ENCODE measurements at regions not wholly inside any gene's neighbourhood (a gene's known extent, or its start where the extent isn't known, plus 50 kb on each side); places are given as distances from the start of the nearest gene placed in this dataset.
"Not testable (repeated sequence)": the region's sequence is repeated elsewhere in the genome, so short reads cannot be mapped to it uniquely, and the experiment has no call there.

DNA sequence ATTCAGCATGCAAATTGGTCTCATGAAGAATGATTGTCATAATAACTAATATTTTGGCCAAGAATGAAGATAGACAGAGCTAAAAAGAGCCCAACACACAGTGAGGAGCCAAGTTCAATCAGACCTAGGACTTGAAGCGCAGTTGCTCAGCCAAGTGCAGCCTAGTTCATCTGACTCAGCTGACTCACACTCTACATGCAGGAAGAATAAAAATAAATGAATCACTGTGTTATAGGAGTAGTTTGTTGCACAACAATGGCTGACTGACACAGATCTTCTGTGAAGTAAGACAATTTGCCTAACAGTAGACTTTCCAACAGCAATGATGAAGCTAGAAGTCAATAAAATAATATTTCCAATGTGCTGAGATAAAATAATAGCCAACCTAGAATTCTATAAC lies 261.5 kb downstream of the CEMIP2 start:
- DNase-seq (ENCODE audit: low spot score): no peak

- DNase-seq (ENCODE audit: low spot score): no peak
Measured at GRCh38 chr9:71504636-71505035, 263.7 kb downstream of the CEMIP2 start.

DNA sequence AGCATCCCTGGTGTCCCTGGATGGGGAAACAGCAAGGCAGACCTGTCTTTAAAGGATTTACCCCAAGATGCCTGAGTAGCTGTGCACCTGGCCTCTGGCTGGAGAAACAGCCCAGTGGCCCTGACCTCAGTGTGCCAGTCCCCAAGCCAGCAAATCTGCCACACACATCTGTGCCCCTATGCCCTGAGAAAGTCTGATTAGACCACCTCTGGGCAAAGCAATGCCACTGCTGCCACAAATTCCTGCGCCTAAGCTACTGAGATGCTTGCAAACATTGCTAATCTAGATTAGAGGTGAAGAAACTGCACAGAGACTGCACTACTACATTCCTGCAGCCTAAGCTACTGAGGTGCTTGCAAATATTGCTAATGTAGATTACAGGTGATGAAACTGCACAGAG lies 269.6 kb downstream of the CEMIP2 start:
- no peak for DNase-seq (ENCODE audit: low spot score)

DNA sequence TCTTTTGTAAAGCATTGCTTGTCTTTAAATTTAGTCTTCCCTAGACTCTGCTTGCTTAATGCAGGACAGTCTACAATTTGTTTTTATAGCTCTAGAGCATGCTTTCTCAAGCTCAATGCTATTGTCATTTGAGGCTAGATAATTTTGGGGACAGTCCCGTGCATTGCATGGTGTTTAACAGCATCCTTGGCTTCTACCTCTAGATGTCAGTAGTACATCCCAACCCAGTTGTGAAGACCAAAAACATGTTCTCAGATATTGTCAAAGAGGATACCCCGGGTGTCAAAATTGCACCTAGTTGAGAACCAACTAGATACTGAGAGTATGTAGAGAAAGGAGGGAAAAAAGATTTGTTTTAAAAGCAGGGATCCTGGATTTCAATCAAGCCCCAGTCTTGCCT lies 277.5 kb downstream of the CEMIP2 start:
- DNase-seq (ENCODE audit: low spot score): no peak

GRCh38 chr9:71487061-71487460 lies 281.3 kb downstream of the CEMIP2 start:
- DNase-seq (ENCODE audit: low spot score): no peak

- no peak for DNase-seq (ENCODE audit: low spot score)
Measured at GRCh38 chr9:71485326-71485725, 283.0 kb downstream of the CEMIP2 start.

DNA sequence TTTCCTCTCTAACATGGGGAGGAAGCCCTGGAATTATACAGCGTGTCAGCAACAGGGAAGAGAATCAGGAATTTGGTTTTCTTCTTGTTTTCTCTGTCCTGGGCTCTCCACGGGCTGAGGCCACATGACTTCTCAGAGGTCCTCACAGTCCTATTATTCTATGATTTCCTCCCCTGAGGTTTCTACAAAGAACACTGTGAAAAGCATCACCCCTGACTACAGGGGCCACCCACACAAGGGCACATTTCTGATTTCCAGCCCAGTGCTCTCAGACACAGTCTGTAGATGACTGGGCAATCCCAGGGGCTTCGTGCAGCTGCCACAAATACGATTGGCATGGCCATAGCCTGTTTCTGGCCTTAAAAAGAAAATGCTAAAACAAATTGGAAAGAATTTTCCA lies 284.9 kb downstream of the CEMIP2 start:
- DNase-seq (ENCODE audit: low spot score): no peak

DNA sequence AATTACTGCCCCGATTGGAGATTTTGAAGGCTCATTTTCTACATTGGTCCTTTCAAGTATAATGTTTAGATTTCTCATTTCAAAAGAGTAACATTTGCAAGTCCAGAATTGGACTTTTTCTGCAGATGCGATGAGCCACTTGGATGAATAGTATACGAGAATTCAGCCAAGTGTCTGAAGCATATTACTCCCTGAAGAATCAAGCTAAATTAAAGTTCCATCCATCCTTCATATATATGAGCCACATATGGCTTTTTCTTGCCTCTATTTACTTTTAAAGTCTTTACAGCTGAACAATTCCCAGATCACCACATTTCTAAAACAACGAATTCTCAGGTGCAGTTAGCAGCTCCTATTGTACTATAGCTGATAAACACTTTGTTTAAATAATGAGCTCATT lies 288.7 kb downstream of the CEMIP2 start:
- DNase-seq (ENCODE audit: low spot score): no peak

DNA sequence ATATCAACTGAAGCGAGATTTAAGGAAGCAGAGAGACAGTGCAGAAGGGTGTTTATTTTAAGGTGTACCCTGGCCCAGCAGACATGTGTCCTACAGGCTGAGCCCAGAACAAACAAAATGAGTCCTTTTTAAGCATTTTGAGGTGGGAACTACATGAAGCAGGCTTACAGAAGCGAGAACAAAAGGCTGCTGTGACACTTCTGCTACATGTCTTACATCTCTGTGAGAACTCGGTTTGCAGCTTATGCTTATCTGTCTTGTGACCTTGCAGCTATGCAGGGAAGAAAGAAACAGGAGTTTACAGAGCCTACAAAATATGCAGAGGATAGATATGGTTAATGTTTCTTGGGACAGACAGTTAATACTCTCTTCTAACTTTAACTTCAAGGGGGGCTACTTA lies 295.9 kb downstream of the CEMIP2 start:
- DNase-seq (ENCODE audit: low spot score): no peak

GRCh38 chr9:71465392-71465791 lies 302.9 kb downstream of the CEMIP2 start:
- DNase-seq (ENCODE audit: low spot score): no peak

GRCh38 chr9:71459082-71459481 lies 309.2 kb downstream of the CEMIP2 start:
- DNase-seq (ENCODE audit: low spot score): no peak

DNA sequence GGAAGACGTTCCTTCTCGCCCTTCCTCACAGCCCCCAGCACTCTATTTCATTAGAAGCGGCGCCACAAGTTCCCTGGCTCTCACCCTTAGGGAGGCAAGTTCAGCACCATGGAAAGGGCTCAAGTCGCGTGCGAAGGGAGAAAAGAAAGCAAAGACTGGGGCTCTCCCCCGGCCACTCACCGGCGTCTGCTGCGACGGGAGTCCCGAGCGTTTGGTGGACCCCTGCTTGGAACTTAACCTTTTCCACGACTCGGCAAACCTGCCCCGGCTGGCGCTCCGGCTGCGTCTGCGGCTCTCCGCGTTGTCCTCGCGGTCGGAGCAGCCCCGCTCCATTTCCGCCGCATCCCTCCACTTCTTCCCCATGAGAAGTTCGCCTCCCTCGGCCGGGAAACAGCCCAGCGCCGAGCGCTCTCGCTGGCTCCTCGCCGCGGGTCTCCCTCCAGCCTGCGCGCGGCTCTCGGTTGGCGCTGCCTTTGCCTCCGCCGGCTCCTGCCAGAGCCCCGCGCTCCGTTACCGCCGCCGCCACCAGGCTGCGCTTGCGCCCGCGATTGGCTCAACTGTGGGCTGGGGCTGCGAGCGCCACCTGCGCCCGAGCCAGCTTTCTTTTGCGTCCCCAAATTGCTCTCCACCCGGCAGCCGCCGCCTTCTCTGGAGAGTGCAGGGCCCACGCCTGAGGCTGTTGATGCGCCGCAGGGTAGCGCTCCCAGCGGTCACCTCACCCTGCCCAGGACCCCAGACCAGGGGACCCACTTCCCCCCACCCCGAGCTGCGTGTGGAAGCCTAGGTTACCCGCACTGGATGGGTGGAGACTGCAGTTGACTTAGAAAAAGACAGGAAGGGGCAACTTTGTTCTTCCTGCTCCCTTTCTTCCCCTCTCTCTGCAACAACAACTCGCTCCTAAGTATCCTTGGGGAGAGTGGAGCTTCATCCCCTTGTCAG lies 321.6 kb downstream of the CEMIP2 start:
- DNase-seq (ENCODE audit: low spot score): peak; percentile 34

- DNase-seq (ENCODE audit: low spot score): peak; percentile 1
Measured at GRCh38 chr9:71446106-71446472, 322.2 kb downstream of the CEMIP2 start.

DNA sequence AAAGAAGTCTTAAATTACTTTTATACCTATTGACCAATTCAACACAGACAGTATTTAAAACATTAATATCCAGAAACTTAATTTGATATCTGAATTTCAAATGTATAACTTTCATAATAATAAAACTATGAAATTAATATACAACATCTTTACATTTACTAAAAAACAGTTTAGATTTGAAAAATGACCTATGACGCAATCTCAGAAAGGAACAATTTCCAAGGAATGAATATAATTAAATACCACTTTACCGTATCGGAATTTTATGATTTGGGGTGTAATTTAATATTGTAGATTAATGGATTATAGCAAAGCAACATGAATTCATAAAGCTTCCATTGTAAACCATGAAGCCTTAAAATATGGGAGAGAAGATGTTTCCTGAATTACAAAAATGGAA lies 321.5 kb upstream of the TRPM3 start:
- DNase-seq (ENCODE audit: low spot score): no peak

GRCh38 chr9:71441266-71441665 lies 319.8 kb upstream of the TRPM3 start:
- DNase-seq (ENCODE audit: low spot score): no peak

- DNase-seq (ENCODE audit: low spot score): no peak
Measured at GRCh38 chr9:71431931-71432330, 310.5 kb upstream of the TRPM3 start.

DNA sequence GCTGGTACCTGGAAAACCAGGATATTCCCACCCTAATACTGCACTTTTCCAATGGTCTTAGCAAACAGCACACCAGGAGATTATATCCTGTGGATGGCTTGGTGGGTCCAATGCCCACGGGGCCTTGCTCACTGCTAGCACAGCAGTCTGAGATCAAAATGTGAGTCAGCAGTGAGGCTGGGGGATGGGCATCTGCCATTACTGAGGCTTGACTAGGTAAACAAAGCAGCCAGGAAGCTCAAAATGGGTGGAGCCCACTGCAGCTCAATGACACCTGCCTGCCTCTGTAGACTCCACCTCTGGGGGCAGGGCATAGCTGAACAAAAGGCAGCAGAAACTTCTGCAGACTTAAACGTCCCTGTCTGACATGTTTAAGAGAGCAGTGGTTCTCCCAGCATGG lies 285.9 kb upstream of the TRPM3 start:
- DNase-seq (ENCODE audit: low spot score): not testable (repeated sequence)

GRCh38 chr9:71403106-71403505 lies 281.7 kb upstream of the TRPM3 start:
- DNase-seq (ENCODE audit: low spot score): no peak

- no peak for DNase-seq (ENCODE audit: low spot score)
Measured at GRCh38 chr9:71393005-71393404, 271.6 kb upstream of the TRPM3 start.

DNA sequence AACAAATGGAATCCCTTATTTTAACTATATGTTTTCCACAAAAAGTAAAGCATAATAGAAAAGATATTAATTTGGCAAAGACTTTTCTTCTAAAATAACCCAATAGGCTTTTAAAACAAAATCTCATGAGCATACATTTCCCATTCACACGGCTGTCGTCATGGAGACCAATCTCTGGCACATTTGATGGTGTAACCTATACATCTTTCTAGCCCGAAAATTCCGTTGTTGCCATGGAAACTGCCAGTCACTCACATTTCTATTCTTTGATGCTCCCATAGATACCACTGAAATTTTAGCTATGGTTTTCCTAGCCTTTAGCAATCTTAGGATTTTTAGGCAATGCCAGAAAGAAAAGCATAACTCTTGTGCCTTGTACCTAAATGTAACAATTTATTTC lies 262.9 kb upstream of the TRPM3 start:
- DNase-seq (ENCODE audit: low spot score): no peak

DNA sequence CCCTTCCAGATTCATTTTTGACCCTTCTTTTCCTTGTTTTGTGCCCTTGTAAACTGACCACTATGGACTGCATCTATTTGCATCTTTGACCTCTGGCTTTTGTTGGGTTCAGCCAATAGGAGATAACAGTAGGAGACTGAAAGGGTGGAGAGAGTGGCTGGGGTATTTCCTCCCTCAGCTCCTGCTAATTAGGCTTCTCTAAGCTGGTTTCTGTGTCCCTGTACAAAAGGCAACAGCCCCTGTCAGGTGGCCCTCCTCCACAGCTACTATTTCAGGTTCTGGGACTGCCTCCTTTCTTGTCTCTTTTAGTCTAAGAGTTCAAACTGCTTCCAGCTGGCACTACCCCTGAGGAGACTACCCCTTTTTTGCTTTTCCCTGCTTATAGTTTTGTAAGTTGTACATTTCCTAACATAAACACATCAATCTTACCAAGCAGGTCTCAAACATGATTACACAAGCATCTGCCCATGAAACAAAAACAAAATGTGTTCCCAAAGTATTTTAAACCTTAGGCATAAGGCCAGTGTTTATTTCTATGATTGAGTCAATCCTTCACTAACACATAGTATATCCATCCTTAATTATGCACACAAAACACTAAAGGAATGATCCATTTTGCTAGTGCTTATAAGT lies 262.0 kb upstream of the TRPM3 start:
- no peak for DNase-seq (ENCODE audit: low spot score)

GRCh38 chr9:71368157-71368556 lies 246.7 kb upstream of the TRPM3 start:
- no peak for DNase-seq (ENCODE audit: low spot score)

GRCh38 chr9:71364186-71364955 lies 242.9 kb upstream of the TRPM3 start:
- DNase-seq (ENCODE audit: low spot score): no peak

Measured in hepatic stellate cell (primary cell).